Fibroblast of lung (primary cell): ENCODE measurements at regions not wholly inside any gene's neighbourhood (a gene's known extent, or its start where the extent isn't known, plus 50 kb on each side); places are given as distances from the start of the nearest gene placed in this dataset.

Experiments used
- EZH2 ChIP-seq: IDR thresholded peaks from 2 replicates; pipeline ENCODE4 v1.5.1; 2012; ENCODE audit warnings: low read length, control low read depth, mild to moderate bottlenecking; ENCODE audit errors: missing control alignments
- TF ChIP-seq, protein P1 (sequence below), 2 donors: IDR thresholded peaks in 1 of 2; conservative IDR thresholded peaks in 1 of 2; 1 replicate in 1 of 2; 2 replicates in 1 of 2; pipeline ENCODE4 v1.5.1; 2011 to 2012; ENCODE audit warnings: low read length in 2 of 2, control low read depth in 1 of 2, inconsistent platforms in 1 of 2, low read depth in 1 of 2, mild to moderate bottlenecking in 1 of 2

- TF ChIP-seq, protein P1, sequence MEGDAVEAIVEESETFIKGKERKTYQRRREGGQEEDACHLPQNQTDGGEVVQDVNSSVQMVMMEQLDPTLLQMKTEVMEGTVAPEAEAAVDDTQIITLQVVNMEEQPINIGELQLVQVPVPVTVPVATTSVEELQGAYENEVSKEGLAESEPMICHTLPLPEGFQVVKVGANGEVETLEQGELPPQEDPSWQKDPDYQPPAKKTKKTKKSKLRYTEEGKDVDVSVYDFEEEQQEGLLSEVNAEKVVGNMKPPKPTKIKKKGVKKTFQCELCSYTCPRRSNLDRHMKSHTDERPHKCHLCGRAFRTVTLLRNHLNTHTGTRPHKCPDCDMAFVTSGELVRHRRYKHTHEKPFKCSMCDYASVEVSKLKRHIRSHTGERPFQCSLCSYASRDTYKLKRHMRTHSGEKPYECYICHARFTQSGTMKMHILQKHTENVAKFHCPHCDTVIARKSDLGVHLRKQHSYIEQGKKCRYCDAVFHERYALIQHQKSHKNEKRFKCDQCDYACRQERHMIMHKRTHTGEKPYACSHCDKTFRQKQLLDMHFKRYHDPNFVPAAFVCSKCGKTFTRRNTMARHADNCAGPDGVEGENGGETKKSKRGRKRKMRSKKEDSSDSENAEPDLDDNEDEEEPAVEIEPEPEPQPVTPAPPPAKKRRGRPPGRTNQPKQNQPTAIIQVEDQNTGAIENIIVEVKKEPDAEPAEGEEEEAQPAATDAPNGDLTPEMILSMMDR (conservative IDR thresholded peaks at IDR 0.05 in 1 of 2, IDR thresholded peaks at IDR 0.05 in 1 of 2; ENCODE audit: low read depth in 1 of 2, low read length in 2 of 2) = no peak
- no peak for TF ChIP-seq EZH2
Observed at GRCh38 chr2:52939250-52939649, 828.4 kb upstream of the CHAC2 start.
